Neural cell (in vitro differentiated cells): ENCODE measurements at regions not wholly inside any gene's neighbourhood (a gene's known extent, or its start where the extent isn't known, plus 50 kb on each side); places are given as distances from the start of the nearest gene placed in this dataset.

Source experiments
- EZH2 ChIP-seq: fragments of 200-600, 300-800 bp; shearing (Covaris generic), sonication (generic); IDR thresholded peaks from 2 replicates; pipeline ENCODE4 v1.6.1; 2014; ENCODE audit warnings: antibody characterized with exemption, low read length, borderline replicate concordance, mild to moderate bottlenecking; ENCODE audit not compliant: insufficient read depth, poor library complexity, severe bottlenecking
- POLR2AphosphoS5 ChIP-seq: IDR thresholded peaks from 2 replicates; pipeline ENCODE4 v1.6.1; 2012
- TF ChIP-seq, protein P1 (sequence below): fragments of 450-650 bp; IDR thresholded peaks from 2 replicates; pipeline ENCODE4 v1.5.1; 2014; ENCODE audit warnings: antibody characterized with exemption, mild to moderate bottlenecking, moderate library complexity; ENCODE audit not compliant: poor library complexity, severe bottlenecking
- TF ChIP-seq, protein P2 (sequence below): IDR thresholded peaks from 2 replicates; pipeline ENCODE4 v1.6.1; 2012; ENCODE audit warnings: borderline replicate concordance

DNA sequence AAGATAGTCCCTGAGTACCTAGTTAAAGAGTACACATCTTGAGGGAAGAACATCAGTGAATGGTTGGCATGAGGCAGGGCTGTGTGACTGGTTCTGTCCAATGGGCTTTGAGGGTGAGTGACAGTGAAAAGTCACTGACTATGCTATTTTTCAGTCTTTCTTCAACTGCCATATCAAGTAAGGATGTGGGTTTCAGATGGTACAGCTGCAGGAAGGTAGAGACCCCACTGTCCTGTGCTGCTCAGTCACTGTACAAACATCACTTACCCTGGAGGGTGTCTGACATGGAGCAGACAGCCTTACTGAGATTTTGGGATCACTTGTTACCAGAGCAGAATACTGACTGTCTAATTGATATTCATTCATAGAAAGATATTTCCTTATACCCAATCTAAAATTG is 115.3 kb upstream of the ASCC3 start:
- TF ChIP-seq POLR2AphosphoS5 (no peak), EZH2 (no peak)
- TF ChIP-seq, protein P1, sequence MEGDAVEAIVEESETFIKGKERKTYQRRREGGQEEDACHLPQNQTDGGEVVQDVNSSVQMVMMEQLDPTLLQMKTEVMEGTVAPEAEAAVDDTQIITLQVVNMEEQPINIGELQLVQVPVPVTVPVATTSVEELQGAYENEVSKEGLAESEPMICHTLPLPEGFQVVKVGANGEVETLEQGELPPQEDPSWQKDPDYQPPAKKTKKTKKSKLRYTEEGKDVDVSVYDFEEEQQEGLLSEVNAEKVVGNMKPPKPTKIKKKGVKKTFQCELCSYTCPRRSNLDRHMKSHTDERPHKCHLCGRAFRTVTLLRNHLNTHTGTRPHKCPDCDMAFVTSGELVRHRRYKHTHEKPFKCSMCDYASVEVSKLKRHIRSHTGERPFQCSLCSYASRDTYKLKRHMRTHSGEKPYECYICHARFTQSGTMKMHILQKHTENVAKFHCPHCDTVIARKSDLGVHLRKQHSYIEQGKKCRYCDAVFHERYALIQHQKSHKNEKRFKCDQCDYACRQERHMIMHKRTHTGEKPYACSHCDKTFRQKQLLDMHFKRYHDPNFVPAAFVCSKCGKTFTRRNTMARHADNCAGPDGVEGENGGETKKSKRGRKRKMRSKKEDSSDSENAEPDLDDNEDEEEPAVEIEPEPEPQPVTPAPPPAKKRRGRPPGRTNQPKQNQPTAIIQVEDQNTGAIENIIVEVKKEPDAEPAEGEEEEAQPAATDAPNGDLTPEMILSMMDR = no peak
- TF ChIP-seq, protein P2, sequence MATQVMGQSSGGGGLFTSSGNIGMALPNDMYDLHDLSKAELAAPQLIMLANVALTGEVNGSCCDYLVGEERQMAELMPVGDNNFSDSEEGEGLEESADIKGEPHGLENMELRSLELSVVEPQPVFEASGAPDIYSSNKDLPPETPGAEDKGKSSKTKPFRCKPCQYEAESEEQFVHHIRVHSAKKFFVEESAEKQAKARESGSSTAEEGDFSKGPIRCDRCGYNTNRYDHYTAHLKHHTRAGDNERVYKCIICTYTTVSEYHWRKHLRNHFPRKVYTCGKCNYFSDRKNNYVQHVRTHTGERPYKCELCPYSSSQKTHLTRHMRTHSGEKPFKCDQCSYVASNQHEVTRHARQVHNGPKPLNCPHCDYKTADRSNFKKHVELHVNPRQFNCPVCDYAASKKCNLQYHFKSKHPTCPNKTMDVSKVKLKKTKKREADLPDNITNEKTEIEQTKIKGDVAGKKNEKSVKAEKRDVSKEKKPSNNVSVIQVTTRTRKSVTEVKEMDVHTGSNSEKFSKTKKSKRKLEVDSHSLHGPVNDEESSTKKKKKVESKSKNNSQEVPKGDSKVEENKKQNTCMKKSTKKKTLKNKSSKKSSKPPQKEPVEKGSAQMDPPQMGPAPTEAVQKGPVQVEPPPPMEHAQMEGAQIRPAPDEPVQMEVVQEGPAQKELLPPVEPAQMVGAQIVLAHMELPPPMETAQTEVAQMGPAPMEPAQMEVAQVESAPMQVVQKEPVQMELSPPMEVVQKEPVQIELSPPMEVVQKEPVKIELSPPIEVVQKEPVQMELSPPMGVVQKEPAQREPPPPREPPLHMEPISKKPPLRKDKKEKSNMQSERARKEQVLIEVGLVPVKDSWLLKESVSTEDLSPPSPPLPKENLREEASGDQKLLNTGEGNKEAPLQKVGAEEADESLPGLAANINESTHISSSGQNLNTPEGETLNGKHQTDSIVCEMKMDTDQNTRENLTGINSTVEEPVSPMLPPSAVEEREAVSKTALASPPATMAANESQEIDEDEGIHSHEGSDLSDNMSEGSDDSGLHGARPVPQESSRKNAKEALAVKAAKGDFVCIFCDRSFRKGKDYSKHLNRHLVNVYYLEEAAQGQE = no peak
